G401.6 (cell line): ENCODE measurements at regions not wholly inside any gene's neighbourhood (a gene's known extent, or its start where the extent isn't known, plus 50 kb on each side); places are given as distances from the start of the nearest gene placed in this dataset.
"Not testable (repeated sequence)": the region's sequence is repeated elsewhere in the genome, so short reads cannot be mapped to it uniquely, and the experiment has no call there.

Experiments
- FAIRE-seq: peaks from 2 replicates; lab custom pipeline; 2012; peaks lifted over from hg19 to GRCh38; lab: Jason Lieb, UNC

DNA sequence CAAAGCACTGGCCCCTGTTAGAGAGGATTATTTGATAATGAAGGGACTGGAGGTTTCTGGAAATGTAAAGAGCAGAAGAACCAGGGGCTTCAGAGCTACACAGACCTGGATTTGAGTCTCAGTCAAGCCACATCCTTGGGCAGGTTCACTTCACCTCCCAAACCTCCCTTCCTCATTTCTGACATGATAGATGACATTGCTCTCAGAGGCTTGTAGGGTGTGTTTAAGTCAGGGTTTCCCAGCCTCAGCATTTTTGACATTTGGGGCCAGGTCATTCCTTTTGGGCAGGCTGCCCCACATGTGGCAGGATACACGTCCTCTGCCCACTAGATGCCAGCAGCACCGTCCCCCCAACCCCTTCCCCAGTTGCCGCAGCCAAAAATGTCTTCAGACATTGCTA, 474.6 kb downstream of the MATN1 start:
- FAIRE-seq = no peak

DNA sequence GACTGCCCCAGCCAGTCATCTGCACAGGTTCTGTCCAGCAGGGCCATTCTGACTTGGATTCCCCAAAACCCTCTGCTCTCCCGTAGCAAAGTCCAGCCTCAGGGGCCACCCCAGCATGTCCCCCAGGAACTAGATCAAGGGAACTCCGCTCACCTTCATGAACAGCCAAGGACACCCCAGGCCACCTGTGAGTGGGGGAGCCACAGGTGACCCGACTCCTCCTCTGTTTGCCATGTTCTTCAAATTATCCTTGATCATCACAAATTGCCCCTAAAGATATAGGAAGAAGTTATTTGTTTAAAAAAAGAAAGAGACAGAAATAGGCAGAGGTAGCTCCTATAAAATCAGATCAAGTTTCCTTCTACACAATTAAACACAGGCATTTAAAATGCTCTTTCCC, 475.0 kb downstream of the MATN1 start:
- no peak for FAIRE-seq

DNA sequence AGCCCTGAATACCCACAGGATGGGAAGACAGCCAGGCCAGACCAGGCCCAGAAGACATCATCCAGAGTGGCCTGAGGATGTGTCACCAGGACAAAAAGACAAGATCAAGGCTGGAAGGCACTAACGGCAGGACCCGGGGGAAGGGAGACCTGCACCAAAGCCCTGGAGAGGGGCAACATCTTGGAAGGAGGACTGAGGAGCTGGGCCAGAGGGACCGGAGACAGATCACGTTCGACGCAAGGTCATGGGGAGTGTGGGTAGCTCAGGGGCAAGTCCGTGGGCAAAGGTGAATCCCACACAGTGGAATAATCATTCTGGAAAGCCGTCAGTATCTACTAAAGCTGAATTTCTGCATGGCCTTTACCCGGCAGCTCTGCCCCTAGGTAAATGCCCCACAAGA, 478.6 kb downstream of the MATN1 start:
- no peak for FAIRE-seq

DNA sequence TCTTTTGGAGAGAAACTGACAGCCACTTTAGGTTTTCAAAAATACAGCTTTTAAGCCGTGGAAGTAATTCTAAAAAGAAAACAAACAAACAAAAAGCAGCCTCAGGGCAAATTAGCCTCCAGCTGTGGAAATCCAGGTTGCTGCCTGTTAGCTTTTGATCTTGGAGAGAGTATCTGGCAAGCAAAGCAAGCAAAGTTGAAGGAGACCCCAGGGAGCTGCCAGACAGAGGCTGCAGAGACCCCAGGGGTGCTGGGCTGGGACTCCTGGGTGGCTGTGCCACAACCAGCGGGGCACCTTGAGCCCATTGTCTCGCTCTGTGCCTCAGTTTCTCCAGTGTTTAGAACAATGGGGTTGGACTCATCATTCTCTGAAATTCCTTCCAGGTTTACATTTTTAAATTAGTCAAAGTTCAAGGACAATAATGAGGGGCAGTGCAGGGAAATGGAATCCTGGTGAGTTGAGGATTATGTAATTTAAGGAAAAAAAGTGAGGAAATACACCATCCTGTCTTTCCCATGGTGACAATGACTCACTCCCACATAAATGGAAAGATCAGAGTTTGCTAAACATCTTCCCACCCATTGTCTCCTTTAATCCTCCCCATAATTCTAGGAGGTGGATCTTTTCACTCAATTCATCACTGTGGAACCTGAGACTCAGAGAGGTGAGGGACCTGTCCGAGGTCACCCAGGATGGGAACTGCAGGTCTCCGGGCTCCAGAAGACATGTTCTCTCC, 480.5 kb downstream of the MATN1 start:
- FAIRE-seq = no peak

DNA sequence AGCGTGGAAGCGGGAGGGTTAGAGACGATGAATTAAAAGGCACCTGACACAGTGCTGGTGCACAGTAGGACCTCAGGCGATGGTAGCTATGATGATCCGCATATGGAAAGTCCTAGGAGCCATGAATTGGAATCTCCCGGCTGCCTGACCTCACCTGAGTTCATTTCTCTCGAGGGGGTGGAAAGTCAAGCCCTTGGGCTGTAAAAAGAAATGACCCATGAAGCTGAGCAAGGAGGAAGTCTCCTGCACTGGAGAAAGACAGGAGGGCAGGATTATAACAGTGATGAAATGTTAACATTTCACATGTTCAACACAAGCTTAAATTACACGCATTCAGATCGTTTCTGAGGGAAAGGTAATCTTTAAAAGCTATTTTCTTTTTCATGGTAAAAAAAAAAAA, 481.2 kb downstream of the MATN1 start:
- no peak for FAIRE-seq

DNA sequence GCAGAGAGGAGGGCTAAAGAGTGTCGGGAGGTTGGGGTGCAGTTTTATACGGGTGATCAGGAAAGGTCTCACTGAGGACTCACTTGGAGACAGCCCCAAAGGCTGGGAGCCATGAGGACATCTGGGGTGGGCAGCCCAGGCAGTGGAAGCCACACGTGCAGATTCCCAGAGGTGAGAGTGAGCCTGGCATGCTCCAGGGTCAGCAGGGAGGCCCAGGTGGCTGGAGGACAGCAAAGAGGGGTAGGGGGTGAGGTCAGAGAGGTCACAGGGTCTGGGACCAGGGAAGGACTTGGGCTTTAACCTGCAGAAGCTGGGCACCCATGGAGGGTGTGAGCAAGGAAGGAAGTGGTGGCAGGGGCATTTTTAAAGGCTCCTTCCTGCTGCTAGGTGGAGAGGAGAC, 481.7 kb downstream of the MATN1 start:
- FAIRE-seq = no peak

DNA sequence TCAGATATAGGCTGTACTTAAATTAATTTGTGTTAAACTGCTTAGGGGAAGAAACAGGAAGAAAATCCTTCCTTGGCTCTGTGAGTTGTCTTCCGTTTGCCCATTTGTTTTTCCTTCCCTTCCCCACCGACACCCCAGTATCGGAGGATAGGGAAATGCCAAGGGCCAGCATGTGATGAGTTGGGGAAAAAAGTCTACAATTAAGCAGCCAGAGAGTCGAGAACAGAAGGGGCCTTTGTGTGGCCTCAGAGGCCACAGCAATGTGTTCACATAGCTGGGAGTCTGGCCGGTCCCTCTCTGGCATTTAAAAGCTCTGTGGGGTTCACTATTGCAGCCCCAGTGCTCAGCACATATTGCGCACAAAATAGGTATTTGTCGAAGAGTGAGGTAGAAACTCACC, 489.3 kb downstream of the MATN1 start:
- no peak for FAIRE-seq

DNA sequence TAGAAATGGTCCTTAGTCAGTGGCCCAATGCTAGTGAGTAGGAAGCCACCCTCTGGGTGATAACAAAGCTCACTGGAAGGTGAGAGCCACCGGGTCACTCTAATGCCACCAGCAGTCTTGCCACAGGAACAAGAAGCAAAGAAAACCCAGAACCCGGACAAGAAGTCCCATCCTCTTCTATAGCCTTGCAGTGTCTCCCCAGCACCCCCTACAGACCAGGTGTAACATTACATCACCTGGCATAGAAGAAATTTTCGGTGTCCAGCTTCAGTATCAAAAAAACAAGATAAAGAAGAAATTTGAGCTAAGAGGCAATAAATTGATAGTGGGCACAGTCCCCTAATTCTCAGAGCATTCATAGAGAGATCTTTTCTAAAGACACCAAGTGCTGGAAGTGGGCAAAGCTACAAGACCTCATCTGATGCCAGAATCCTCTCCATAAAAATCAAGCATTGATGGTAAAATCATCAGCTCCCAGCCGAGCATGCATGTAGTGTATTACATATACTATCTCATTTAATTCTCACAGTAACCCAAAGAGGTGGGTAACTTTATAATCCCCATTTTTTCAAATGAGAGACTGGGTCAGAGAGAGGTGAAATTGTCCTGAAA, 491.0 kb downstream of the MATN1 start:
- no peak for FAIRE-seq

DNA sequence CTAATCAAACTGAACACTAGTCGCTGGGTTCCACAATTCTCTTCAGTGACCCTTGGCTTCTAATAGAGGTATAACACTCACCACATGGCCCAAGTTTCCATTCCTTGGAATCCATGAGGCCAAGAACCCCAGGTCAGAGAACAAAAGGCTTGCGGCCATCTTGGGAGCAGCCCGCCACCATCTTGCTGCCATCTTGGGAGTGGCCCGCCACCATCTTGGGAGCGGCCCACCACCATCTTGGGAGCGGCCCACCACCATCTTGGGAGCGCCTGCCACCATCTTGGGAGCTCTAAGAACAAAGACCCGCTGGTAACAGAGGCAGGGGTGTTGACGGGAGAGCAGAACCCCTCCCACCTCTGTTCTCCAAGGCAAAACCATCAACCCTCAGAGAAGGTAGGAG, 493.4 kb downstream of the MATN1 start:
- FAIRE-seq = no peak

DNA sequence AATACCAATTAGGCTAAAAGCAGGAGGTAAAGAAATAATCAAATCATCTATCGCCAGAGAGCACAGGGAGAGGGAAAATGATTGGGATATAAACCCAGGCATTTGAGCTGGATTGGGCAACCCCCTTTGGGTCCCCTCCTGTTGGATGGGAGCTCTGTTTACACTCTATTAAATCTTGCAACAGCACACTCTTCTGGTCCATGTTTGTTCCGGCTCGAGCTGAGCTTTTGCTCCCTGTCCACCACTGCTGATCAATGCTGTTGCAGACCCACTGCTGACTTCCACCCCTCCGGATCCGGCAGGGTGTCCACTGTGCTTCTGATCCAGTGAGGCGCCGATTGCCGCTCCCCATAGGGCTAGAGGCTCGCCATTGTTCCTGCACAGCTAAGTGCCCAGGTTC, 493.8 kb downstream of the MATN1 start:
- no peak for FAIRE-seq

DNA sequence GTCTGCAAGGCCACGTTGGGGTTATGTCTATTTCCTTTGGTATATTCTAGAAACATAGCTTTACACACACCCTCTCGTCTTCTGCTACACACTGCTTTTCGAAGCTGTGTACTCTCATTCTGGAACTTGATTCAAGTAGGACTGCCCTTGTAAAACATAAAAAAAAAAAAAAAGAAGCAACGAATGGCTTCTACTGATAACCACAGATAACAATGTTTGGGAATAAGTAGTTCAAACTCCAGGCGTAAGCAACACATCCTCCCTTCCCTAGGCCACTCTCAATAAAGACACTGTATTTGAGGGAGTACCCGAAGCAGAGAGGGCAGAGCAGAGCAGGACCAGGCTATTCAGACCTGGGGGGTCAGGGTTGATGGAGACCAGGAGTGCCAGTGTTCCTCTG, 496.7 kb downstream of the MATN1 start:
- FAIRE-seq = no peak

DNA sequence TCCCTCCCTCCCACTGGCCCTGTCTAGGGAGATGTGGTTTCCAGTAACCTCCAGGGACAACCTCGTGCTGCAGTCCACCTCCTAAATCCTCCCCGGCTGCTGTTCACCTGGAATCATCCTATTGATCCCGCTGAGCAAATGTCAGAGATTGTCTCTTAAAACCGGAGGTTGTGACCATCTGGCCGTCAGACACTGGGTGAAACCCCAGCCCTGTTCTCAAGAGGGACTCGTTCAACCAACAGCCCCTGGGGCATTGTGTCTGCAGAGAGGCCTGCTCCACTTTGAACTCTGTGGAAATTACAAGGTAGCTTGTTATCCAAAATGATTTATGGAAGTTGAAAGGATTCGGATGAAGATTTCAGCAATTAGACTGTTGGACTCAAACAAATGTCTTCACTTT, 498.0 kb downstream of the MATN1 start:
- no peak for FAIRE-seq

DNA sequence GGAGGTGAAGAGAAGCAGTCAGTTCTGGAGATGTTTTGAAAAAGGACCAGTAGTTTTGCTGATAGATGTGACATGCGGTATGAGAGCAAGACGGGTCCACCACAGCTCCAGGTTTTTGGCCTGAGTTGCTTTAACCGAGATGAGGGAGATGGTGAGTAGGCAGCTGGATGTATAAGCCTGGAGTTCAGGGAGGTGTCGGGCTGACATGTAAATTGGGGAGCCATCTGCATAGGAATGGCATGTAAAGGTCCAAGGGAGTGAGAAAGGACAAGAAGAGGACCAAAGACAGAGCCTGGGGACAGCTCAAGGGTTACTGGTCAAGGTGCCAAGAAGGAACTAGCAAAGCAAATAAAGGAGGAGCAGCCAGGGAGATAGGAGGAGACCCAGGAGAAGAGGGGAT, 503.7 kb downstream of the MATN1 start:
- FAIRE-seq = no peak

DNA sequence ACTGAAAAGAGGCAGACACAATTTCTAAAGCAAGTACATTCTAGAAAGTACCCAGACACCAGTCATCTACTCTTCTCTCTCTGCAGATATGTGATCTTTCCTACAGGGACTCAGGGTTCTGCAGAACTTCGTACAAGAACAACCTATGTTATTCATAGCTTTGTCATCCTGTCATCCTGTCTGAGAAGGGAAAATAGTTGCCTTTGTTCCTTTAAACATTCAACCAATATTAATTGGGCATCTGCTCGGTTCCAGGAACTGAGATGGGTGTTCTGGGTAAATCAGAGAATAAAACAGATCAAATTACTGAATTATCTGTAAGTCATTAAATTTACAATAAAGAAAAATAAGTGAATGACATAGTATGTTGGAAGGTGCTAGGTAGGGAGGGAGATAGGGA, 504.9 kb downstream of the MATN1 start:
- FAIRE-seq = no peak

DNA sequence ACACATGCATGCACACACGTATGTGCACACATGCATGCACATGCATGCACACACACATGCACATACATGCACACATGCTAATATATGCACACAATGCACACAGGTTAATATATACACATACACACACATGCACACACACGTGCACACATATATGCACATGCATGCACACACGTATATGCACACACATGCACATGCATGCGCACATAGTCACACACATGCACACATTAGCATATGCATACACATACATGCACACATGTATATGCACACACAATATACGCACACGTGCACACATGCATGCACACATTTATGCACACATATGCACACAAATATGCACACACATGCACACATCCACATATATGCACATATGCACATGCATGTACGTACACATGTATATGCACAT, 506.8 kb downstream of the MATN1 start:
- no peak for FAIRE-seq

DNA sequence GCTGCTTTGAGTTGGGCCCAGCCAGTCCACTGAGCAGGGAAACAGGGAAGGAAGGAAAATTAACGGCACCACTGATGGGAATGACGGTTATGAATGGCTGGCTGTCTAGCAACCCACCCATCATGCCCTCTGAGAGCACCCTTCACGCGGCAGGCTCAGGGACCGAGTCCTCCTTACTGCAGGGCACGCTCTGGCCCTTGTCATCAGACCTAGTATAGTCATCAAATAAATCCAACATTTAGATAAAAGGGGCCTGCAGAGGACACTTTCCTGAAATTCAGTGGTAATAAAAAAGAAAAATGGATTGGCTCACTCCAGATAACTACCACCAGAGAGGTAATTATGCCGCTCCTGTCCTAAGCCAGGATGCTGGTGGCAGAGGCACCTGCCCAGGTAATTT, 509.4 kb downstream of the MATN1 start:
- FAIRE-seq = no peak

DNA sequence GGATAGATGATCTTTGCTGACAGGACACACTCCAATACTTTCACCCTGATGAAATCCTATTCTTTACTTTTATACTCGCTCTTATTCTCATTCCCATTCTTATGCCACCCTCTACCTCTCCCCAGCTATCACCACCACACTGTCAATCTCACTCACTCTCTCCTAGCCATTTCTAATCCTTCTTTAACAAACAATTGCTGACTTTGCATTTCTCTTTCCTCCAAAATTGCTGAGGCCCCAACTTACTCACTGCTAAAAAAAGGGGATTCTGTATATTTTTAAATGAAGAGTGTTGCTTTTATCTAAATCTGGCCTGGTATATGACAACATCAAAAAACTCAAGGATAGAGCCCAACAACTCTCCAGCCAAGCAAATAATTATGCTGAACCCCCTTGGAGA, 515.4 kb downstream of the MATN1 start:
- FAIRE-seq = not testable (repeated sequence)

DNA sequence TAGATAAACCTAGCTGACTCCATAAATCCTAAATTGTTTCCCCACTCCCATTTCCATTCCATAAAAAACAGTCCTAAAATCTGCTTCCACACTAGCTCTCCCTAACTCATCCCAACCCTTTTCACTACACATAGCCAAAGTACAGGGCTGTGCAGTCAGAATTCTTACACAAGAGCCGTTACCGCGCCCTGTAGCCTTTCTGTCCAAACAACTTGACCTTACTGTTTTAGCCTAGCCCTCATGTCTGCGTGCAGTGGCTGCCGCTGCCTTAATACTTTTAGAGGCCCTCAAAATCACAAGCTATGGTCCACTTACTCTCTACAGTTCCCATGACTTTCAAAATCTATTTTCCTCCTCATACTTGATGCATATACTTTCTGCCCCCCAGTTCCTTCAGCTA, 516.8 kb downstream of the MATN1 start:
- FAIRE-seq = not testable (repeated sequence)

DNA sequence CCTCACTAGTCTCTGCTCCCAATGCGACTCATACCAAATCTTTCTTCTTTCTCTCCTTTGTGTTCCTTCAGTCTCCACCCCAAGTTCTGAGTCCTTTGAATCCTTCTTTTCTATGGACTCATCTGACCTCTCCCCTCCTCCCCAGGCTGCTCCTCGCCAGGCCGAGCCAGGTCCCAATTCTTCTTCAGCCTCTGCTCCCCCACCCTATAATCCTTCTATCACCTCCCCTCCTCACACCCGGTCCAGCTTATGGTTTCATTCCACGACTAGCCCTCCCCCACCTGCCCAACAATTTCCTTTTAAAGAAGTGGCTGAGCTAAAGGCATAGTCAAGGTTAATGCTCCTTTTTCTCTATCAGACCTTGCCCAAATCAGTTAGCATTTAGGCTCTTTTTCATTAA, 518.5 kb downstream of the MATN1 start:
- not testable (repeated sequence) for FAIRE-seq

DNA sequence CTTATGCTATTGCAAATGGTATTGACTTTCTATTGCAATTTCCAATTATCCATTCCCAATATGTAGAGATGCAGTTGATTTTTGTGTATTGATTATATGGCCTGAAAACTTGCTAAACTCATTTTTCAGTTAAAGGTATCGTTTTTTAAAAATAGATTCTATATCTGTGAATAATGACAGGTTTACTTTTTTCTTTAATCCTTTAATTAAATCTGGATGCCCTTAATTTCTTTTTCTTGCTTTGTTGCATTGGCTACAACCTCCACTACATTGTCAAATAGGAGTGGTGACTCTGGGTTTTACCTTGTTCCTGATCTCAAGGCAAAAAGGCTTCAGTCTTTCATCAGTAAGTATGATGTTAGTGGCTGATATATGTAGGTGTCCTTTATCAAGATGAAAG, 522.4 kb downstream of the MATN1 start:
- FAIRE-seq = no peak

DNA sequence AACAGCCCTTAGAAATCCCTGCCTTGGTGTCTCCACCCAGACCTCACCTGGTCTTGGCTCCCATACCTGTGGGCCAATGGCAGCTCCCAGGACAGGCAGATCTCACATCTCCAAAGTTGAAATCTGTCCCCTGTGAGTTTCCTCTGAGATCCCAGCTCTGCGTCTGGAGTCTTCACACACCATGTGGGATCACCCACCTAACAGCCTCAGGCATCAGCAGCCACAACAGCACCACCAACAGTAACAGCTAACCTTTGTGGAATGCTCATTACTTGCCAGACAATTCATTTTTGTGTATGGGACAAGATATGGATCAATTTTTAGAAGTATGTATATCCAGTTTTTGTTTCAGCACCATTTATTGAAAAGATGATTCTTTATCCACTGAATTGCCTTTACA, 523.2 kb downstream of the MATN1 start:
- no peak for FAIRE-seq

DNA sequence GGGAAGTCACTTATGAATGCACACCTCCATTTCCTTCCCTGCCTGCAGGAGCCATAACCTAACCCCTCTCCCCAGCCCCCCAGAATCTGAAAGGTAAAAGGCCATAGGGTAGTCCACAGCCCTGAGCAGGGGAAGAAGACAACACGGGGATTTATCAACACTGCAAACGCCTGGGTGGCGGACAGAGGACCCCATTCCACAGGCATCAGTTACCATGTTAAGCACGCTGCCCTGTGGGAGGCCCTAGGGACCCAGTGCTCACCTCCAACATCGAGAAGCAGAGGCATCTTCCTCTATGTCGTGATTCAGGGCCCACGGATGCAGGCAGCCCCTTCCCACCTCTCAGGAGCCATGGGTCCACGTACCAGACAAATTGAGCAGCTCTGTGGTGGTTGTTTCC, 523.8 kb downstream of the MATN1 start:
- no peak for FAIRE-seq

DNA sequence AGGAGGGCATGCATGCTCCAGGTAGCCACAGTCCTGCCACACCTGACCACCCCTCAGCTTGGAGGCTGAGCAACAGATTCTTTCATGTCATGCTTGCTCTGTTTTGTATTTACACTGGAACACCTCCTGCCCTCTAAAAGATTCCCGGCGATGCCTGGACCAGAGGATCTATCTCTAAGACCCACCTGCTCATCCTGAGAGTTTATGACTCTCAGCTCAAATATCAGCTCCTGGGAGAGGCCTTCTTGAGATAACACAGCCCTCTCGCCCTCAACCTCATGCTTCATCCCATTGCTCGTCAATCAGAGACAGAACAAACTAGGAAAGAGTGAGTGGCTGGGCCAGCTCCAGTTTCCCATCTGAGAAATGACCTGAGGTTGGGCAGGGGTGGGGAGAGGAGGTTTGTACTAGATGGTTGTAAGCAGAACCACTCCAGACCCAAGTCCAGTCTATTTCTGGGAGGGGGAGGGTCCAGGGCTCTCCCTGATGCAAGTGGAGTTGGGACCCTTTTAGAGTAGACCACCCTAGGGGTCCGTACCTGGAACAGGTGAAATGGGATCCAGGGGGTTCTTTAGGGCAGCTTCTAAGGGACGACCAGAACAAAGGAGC, 524.5 kb downstream of the MATN1 start:
- no peak for FAIRE-seq

DNA sequence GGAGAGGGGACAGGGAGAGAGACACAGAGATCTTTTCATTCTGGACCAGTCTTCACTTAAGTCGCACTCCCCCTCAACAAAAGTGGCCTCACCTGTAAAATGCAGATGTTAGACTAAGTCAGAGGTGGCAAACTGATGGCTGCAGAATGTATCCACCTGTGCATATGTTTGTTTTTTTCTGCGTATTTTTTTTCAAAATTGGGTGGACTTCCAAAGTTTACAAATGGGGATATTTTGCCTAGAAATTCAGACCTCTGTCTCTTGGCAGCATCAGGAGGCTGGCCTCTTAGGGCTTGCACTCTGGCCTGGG, 525.0 kb downstream of the MATN1 start:
- no peak for FAIRE-seq
